Neural cell (in vitro differentiated cells): ENCODE measurements at regions not wholly inside any gene's neighbourhood (a gene's known extent, or its start where the extent isn't known, plus 50 kb on each side); places are given as distances from the start of the nearest gene placed in this dataset.

Experiments
- H2AFZ ChIP-seq: fragments of 200-600, 300-800 bp; sonication (generic), shearing (Covaris generic); 2 replicates; pipeline ENCODE4 v1.6.0; 2014; ENCODE audit warnings: low read depth, mild to moderate bottlenecking, antibody characterized with exemption, low read length, moderate library complexity
- H3F3A ChIP-seq: fragments of 200-600 bp; shearing (Covaris generic); 2 replicates; pipeline ENCODE4 v1.6.1; 2016; ENCODE audit warnings: mild to moderate bottlenecking, moderate library complexity, mixed read lengths, antibody characterized with exemption, low read length; ENCODE audit not compliant: insufficient read depth, poor library complexity, severe bottlenecking
- H3K27ac ChIP-seq: fragments of 200-600, 300-800 bp; sonication (generic), shearing (Covaris generic); 2 replicates; pipeline ENCODE4 v1.5.1; 2014; ENCODE audit warnings: mild to moderate bottlenecking, low read length, moderate library complexity
- H3K27me3 ChIP-seq: fragments of 300-800, 200-600 bp; sonication (generic), shearing (Covaris generic); 2 replicates; pipeline ENCODE4 v1.6.0; 2014; ENCODE audit warnings: mild to moderate bottlenecking, low read depth, low read length, moderate library complexity; ENCODE audit not compliant: insufficient read depth
- H3K36me3 ChIP-seq: fragments of 300-800, 200-600 bp; sonication (generic), shearing (Covaris generic); 2 replicates; pipeline ENCODE4 v1.5.1; 2014; ENCODE audit warnings: mild to moderate bottlenecking, antibody characterized with exemption, low read length, moderate library complexity; ENCODE audit not compliant: insufficient read depth
- H3K4me2 ChIP-seq: fragments of 300-800, 200-600 bp; sonication (generic), shearing (Covaris generic); 2 replicates; pipeline ENCODE4 v1.6.0; 2014; ENCODE audit warnings: mild to moderate bottlenecking, low read length
- H3K4me3 ChIP-seq: fragments of 300-800, 200-600 bp; sonication (generic), shearing (Covaris generic); 2 replicates; pipeline ENCODE4 v1.5.1; 2014; ENCODE audit warnings: mild to moderate bottlenecking, low read length, moderate library complexity
- H3K79me2 ChIP-seq: fragments of 200-600 bp; shearing (Covaris generic); replicated peaks from 2 replicates; pipeline ENCODE4 v1.6.0; 2014; ENCODE audit warnings: mild to moderate bottlenecking, low read length, moderate library complexity; ENCODE audit not compliant: insufficient read depth
- H3K9ac ChIP-seq: fragments of 300-800, 200-600 bp; sonication (generic), shearing (Covaris generic); 2 replicates; pipeline ENCODE4 v1.6.1; 2016; ENCODE audit warnings: mild to moderate bottlenecking, low read length, mixed read lengths
- H3K9me2 ChIP-seq: fragments of 200-600 bp; shearing (Covaris generic); 2 replicates; pipeline ENCODE4 v1.6.1; 2016; ENCODE audit warnings: mild to moderate bottlenecking, low read length, mixed read lengths; ENCODE audit not compliant: insufficient read depth
- H3K9me3 ChIP-seq: fragments of 200-600, 300-800 bp; sonication (generic), shearing (Covaris generic); 2 replicates; pipeline ENCODE4 v1.6.1; 2016; ENCODE audit warnings: mild to moderate bottlenecking, mixed run types, low read length, moderate library complexity, mixed read lengths
- H4K20me1 ChIP-seq: fragments of 200-600 bp; shearing (Covaris generic); 2 replicates; pipeline ENCODE4 v1.6.1; 2016; ENCODE audit warnings: mild to moderate bottlenecking, mixed run types; ENCODE audit not compliant: insufficient read depth
- EP300 ChIP-seq: fragments of 450-650 bp; conservative IDR thresholded peaks from 2 replicates; pipeline ENCODE4 v1.6.1; 2014; ENCODE audit warnings: antibody characterized with exemption, mild to moderate bottlenecking, moderate library complexity; ENCODE audit not compliant: poor library complexity, severe bottlenecking
- EZH2 ChIP-seq: fragments of 200-600, 300-800 bp; shearing (Covaris generic), sonication (generic); IDR thresholded peaks from 2 replicates; pipeline ENCODE4 v1.6.1; 2014; ENCODE audit warnings: antibody characterized with exemption, low read length, borderline replicate concordance, mild to moderate bottlenecking; ENCODE audit not compliant: insufficient read depth, poor library complexity, severe bottlenecking
- MXI1 ChIP-seq: fragments of 450-650 bp; conservative IDR thresholded peaks from 2 replicates; pipeline ENCODE4 v1.6.1; 2014; ENCODE audit warnings: antibody characterized with exemption, mild to moderate bottlenecking; ENCODE audit not compliant: poor library complexity, severe bottlenecking
- POLR2AphosphoS5 ChIP-seq: IDR thresholded peaks from 2 replicates; pipeline ENCODE4 v1.6.1; 2012
- RAD21 ChIP-seq: fragments of 450-650 bp; conservative IDR thresholded peaks from 2 replicates; pipeline ENCODE4 v1.6.1; 2014; ENCODE audit warnings: antibody characterized with exemption, mild to moderate bottlenecking, moderate library complexity
- SMC3 ChIP-seq: fragments of 450-650 bp; conservative IDR thresholded peaks from 2 replicates; pipeline ENCODE4 v1.6.1; 2014; ENCODE audit warnings: antibody characterized with exemption, mild to moderate bottlenecking, moderate library complexity; ENCODE audit not compliant: poor library complexity
- TAF1 ChIP-seq: IDR thresholded peaks from 2 replicates; pipeline ENCODE4 v1.6.1; 2012; ENCODE audit warnings: low read depth
- TF ChIP-seq, protein P1 (sequence below): IDR thresholded peaks from 2 replicates; pipeline ENCODE4 v1.6.1; 2012; ENCODE audit warnings: borderline replicate concordance
- TF ChIP-seq, protein P2 (sequence below): fragments of 450-650 bp; IDR thresholded peaks from 2 replicates; pipeline ENCODE4 v1.5.1; 2014; ENCODE audit warnings: antibody characterized with exemption, mild to moderate bottlenecking, moderate library complexity; ENCODE audit not compliant: poor library complexity, severe bottlenecking

DNA sequence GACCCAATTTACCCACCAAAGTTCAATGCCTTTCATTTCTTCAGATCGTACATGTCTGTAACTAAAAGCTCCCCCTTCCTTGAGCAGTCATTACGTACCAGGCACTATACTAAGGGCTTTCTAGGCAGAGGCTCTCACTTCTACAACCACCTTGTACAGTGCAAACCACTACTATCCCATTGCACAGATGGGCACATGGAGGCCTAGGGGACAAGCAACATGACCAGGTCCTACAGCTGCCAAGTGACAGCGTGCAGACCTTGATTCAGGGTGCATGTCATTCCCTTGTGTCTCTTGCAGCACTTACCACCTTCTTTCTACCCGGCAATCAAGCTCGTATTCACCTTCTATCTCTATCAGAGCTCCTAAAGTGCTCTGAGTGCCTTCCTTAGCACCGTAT is 382.7 kb downstream of the SOX9 start:
- TF ChIP-seq RAD21 (no peak), EZH2 (no peak), EP300 (no peak), SMC3 (no peak), MXI1 (no peak), POLR2AphosphoS5 (no peak), TAF1 (no peak)
- TF ChIP-seq, protein P1, sequence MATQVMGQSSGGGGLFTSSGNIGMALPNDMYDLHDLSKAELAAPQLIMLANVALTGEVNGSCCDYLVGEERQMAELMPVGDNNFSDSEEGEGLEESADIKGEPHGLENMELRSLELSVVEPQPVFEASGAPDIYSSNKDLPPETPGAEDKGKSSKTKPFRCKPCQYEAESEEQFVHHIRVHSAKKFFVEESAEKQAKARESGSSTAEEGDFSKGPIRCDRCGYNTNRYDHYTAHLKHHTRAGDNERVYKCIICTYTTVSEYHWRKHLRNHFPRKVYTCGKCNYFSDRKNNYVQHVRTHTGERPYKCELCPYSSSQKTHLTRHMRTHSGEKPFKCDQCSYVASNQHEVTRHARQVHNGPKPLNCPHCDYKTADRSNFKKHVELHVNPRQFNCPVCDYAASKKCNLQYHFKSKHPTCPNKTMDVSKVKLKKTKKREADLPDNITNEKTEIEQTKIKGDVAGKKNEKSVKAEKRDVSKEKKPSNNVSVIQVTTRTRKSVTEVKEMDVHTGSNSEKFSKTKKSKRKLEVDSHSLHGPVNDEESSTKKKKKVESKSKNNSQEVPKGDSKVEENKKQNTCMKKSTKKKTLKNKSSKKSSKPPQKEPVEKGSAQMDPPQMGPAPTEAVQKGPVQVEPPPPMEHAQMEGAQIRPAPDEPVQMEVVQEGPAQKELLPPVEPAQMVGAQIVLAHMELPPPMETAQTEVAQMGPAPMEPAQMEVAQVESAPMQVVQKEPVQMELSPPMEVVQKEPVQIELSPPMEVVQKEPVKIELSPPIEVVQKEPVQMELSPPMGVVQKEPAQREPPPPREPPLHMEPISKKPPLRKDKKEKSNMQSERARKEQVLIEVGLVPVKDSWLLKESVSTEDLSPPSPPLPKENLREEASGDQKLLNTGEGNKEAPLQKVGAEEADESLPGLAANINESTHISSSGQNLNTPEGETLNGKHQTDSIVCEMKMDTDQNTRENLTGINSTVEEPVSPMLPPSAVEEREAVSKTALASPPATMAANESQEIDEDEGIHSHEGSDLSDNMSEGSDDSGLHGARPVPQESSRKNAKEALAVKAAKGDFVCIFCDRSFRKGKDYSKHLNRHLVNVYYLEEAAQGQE = no peak
- TF ChIP-seq, protein P2, sequence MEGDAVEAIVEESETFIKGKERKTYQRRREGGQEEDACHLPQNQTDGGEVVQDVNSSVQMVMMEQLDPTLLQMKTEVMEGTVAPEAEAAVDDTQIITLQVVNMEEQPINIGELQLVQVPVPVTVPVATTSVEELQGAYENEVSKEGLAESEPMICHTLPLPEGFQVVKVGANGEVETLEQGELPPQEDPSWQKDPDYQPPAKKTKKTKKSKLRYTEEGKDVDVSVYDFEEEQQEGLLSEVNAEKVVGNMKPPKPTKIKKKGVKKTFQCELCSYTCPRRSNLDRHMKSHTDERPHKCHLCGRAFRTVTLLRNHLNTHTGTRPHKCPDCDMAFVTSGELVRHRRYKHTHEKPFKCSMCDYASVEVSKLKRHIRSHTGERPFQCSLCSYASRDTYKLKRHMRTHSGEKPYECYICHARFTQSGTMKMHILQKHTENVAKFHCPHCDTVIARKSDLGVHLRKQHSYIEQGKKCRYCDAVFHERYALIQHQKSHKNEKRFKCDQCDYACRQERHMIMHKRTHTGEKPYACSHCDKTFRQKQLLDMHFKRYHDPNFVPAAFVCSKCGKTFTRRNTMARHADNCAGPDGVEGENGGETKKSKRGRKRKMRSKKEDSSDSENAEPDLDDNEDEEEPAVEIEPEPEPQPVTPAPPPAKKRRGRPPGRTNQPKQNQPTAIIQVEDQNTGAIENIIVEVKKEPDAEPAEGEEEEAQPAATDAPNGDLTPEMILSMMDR = no peak
- no peak overlapping the region for H3K27ac ChIP-seq
- no peak overlapping the region for H3K9ac ChIP-seq
- no peaks in the 10 kb centered on the region for H3F3A ChIP-seq
- no peaks in the 10 kb centered on the region for H3K79me2 ChIP-seq
- no peak overlapping the region for H3K4me2 ChIP-seq
- H3K36me3 ChIP-seq = no peaks in the 10 kb centered on the region
- no peaks in the 10 kb centered on the region for H4K20me1 ChIP-seq
- H3K9me2 ChIP-seq = no peaks in the 10 kb centered on the region
- H3K27me3 ChIP-seq = no peaks in the 10 kb centered on the region
- H3K4me3 ChIP-seq = no peak overlapping the region
- no peaks in the 10 kb centered on the region for H3K9me3 ChIP-seq
- H2AFZ ChIP-seq = no peak overlapping the region

DNA sequence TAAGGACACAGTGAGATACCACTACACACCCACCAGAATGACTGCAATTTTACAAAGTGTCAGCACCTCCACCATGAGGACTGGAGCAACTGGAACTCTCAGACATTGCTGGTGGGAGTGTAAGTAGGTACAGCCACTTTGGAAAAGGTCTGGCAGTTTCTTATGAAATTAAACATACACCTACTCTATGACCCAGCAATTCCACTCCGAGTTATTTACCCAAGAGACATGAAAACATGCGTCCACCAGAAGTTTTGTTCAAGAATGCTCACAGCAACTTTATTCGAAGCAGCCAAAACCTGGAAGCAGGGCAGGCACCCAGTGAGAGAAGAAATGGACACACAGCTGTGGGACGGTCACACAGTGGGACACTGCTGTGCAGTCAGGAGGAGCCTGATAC is 384.0 kb downstream of the SOX9 start:
- no peak for TF ChIP-seq MXI1
- TF ChIP-seq, protein P2 = no peak
- no peak for TF ChIP-seq POLR2AphosphoS5
- TF ChIP-seq, protein P1 = no peak
- no peak for TF ChIP-seq EZH2
- TF ChIP-seq TAF1 = no peak
- H3K9me2 ChIP-seq = no peaks in the 10 kb centered on the region
- H3K79me2 ChIP-seq = no peaks in the 10 kb centered on the region
- H3F3A ChIP-seq = no peaks in the 10 kb centered on the region
- no peak overlapping the region for H3K4me3 ChIP-seq
- H3K4me2 ChIP-seq = no peak overlapping the region
- H2AFZ ChIP-seq = no peak overlapping the region
- H3K9ac ChIP-seq = no peak overlapping the region
- H3K27me3 ChIP-seq = no peaks in the 10 kb centered on the region
- H3K27ac ChIP-seq = no peak overlapping the region
- H4K20me1 ChIP-seq = no peaks in the 10 kb centered on the region
- H3K36me3 ChIP-seq = no peaks in the 10 kb centered on the region
- no peaks in the 10 kb centered on the region for H3K9me3 ChIP-seq
